HG03432 (cell line): ENCODE measurements at regions not wholly inside any gene's neighbourhood (a gene's known extent, or its start where the extent isn't known, plus 50 kb on each side); places are given as distances from the start of the nearest gene placed in this dataset.

Experiments
- ATAC-seq: cut with Tn5 transposase; IDR thresholded peaks from one replicate; pipeline ENCODE4 v1.9.1; 2021; ENCODE audit warnings: mild to moderate bottlenecking, moderate library complexity; ENCODE audit not compliant: unreplicated experiment

DNA sequence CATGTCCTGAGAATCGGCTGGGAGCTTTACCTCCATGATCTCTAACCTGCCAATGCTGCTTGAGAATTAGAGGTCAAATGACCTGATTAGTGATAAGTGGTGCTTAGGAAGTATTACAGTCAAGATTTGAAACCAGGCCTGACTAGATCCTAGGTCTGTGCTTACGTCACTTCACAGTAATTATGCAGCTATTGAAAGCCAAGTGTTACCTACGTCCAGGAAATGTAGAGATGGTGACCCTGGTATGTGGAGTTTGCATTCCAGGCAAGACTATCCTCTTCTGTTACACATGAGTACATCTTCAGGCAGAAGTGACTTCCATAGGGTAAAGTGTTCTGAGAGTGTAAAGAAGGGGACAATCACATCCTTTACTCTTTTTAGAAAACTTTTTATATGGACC is 530.4 kb upstream of the TENM4 start:
- no peak for ATAC-seq

- no peak for ATAC-seq
Observed at GRCh38 chr11:79966592-79966991, 525.8 kb upstream of the TENM4 start.

GRCh38 chr11:79963856-79964645 is 523.2 kb upstream of the TENM4 start:
- no peak for ATAC-seq

GRCh38 chr11:79960461-79960860 is 519.6 kb upstream of the TENM4 start:
- ATAC-seq = no peak

DNA sequence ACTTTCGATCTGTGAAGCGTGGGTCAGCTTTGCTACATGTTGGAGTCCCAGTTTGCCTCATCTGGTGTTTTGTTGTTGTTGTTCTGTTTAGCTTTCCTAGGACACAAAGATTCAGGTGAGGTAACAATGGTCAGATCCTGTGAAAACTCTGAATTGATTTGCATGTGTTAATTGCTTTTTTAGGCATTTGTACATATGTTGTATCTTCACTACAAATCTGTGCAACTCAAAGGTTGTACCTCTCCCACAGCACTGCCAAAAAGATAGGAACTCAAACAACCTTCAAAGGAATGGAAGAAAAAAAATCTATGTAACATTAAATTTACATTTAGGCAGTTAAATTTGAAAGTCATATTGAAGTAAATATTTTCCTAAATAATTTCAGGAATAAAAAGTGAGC is 518.5 kb upstream of the TENM4 start:
- no peak for ATAC-seq

- ATAC-seq = no peak
Observed at GRCh38 chr11:79957702-79958101, 516.9 kb upstream of the TENM4 start.

DNA sequence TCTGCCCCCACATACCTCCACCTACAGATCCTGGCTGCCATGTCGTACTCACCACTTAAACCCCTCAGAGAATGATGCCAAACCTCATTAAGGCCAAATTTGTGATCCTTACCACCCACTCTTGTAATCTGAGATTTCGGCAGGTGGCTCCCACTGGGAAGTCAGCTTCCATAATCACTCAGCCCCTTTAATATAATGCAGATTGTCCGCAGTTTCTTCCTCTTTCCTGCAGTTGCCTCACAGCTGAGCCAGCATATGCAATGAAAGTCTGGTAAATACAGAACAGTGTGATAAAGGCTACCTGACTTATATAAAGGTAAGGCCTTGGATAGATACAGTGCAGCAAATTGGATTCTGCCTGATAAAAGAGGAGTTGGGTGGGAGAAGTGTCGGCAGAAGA is 515.2 kb upstream of the TENM4 start:
- no peak for ATAC-seq

DNA sequence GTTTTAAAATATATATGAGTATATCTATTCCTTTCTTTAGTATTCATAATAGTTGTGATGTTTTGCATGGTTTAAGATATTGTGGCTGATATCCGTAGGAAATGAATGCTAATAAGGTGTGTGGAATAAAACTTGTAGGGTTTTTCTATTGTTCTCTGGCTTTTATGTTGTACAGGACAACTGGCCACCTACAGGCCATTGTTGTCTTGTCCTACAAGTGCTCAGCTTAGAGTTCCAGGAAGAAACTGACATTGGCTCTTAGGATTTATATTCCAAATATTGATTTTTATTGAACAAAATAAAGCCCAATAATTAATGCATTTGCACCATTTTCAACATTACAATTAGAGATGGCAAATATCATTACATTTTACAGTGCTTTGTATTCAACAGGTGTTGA is 512.8 kb upstream of the TENM4 start:
- no peak for ATAC-seq

DNA sequence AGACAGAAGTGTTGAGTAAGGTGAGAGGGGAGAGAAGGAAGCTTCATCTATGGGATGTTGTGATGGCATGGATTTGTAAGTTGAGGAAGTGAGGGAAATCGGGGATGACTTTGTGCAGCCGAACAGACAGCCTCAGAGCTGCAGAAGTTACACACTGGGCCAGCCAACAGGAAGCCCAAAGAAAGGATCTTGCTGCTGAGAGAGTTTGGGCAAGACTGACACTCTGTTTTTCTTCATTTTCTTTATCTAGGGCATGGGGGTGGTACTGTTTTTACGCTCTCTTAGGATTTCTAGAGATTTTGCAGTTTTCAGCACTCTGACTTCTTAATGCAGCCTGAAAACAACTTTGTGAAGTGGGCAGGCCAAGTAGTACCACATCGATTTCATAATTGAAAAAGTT is 509.9 kb upstream of the TENM4 start:
- no peak for ATAC-seq

GRCh38 chr11:79950172-79950571 is 509.3 kb upstream of the TENM4 start:
- ATAC-seq = no peak

DNA sequence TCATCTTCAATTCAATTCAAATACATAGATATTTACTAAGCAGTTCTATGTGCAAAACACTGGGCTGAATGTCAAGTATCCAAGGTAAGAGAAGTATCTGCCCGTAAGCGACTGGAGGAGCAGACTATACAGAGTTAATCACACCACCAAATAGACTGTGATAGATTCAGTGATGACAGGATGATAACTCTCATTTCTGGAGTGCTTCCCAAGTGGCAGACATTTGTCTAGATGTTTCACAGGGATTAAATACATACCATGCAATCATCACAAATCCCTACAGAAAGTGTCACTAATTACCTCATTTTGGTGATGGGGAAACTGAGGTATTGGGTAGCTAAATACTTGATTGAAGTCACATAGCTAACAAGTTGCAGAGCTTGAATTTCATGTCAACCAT is 508.7 kb upstream of the TENM4 start:
- ATAC-seq = no peak

GRCh38 chr11:79942646-79943045 is 501.8 kb upstream of the TENM4 start:
- no peak for ATAC-seq

- ATAC-seq = no peak
Observed at GRCh38 chr11:79942090-79942489, 501.3 kb upstream of the TENM4 start.

GRCh38 chr11:79940974-79941735 is 500.3 kb upstream of the TENM4 start:
- ATAC-seq = no peak

DNA sequence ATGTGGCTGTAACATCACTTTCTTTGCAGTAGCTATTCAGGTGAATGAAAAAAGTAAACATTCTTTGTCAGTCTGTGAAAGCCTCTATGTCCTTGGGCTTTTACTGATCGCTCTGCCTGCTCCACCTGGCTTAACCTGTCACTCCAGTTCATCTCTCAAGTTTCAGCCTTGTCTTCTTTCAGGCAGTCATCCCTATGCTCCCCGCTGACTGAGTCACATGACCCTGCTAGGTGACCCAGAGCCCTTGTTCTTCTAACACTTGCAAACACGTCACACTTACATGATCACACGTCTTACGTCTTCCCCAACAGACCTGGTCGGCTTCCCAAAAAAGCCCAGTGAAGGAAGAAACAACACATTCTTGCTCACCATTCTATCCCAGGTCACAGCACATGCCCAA is 499.3 kb upstream of the TENM4 start:
- ATAC-seq = no peak

DNA sequence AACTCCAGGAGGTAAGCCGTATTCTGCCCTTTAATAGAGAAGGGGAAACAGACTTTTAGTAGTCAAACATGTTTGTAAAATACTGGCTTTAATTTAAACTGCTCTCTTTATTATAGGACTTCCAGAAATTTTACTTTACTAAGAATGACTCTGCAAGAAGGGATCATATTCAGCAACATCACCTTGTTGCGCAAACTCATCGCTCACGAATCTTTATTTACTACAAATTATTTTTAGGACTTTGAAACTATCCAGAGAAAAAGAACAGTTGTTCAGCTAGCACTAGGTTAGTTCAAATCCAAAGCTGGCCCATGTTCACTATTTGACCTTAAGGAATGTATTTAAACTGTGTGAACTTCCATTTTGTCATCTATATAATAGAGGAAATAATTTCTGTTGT is 498.3 kb upstream of the TENM4 start:
- ATAC-seq = no peak

GRCh38 chr11:79937676-79938334 is 497.0 kb upstream of the TENM4 start:
- ATAC-seq = no peak

GRCh38 chr11:79932612-79933011 is 491.8 kb upstream of the TENM4 start:
- ATAC-seq = no peak

- no peak for ATAC-seq
Observed at GRCh38 chr11:79931692-79932091, 490.9 kb upstream of the TENM4 start.

DNA sequence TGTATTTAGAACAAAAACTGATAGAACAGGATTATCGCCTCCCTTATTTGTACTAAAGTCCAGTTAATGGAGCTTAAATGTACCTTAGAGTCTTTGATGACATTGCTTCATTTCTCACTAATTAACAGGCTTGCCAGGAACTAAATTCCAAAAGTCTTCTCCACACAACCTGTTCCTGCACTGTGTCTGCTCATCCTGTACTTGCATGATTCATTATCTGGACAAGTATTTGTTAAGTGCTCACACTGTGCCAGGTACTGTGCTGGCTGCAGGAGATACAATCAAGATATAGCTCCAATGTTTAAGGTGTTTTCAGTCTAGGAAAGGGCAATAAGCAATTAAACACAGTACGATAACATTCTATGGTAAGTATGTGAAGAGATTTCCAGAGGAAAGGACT is 485.9 kb upstream of the TENM4 start:
- no peak for ATAC-seq

- ATAC-seq = peak; percentile 92
Observed at GRCh38 chr11:79925570-79925969, 484.7 kb upstream of the TENM4 start.

- ATAC-seq = no peak
Observed at GRCh38 chr11:79922641-79923040, 481.8 kb upstream of the TENM4 start.
